Caco-2 (cell line): ENCODE measurements at regions not wholly inside any gene's neighbourhood (a gene's known extent, or its start where the extent isn't known, plus 50 kb on each side); places are given as distances from the start of the nearest gene placed in this dataset.

Experiments
- BruUV-seq: library from RNA; stranded (reverse); fragments of 400-500 nt; replicated peaks from 2 replicates; lab custom pipeline; 2021; lab: Mats Ljungman, UMichigan
- CTCF ChIA-PET: fragments of 300-600 bp; sonication (Branson Sonifier 250); formaldehyde crosslinking; loops from one replicate; lab custom pipeline; 2022; ENCODE audit warnings: antibody characterized with exemption; lab: Charles Lee
- POLR2A ChIA-PET: fragments of 300-600 bp; sonication (Branson Sonifier 250); formaldehyde crosslinking; loops from one replicate; lab custom pipeline; 2022; ENCODE audit warnings: antibody characterized with exemption; lab: Charles Lee
- DNase-seq, 2 experiments: peaks; one replicate each; pipeline versions ENCODE4 v3.0.0 to v3.0.0-alpha.2; 2020 to 2022
- H3K27me3 ChIP-seq: replicated peaks from 2 replicates; pipeline ENCODE4 v1.6.0; 2011; ENCODE audit warnings: low read length; ENCODE audit not compliant: control insufficient read depth, insufficient read depth
- H3K36me3 ChIP-seq: 2 replicates; pipeline ENCODE4 v1.5.1; 2011; ENCODE audit warnings: low read length; ENCODE audit not compliant: control insufficient read depth, insufficient read depth
- H3K4me1 ChIP-seq: fragments of 250-450 bp; sonication (Bioruptor Pico); 2 replicates; pipeline ENCODE4 v1.5.1; 2020; ENCODE audit warnings: mild to moderate bottlenecking
- H3K4me3 ChIP-seq: 2 replicates; pipeline ENCODE4 v1.5.1; 2011; ENCODE audit warnings: low read depth, mild to moderate bottlenecking, control low read depth, low read length
- H3K9me3 ChIP-seq: fragments of 250-450 bp; sonication (Bioruptor Pico); 2 replicates; pipeline ENCODE4 v1.5.1; 2020; ENCODE audit warnings: mild to moderate bottlenecking, moderate library complexity
- H3K27ac Mint-ChIP-seq: one replicate; pipeline ENCODE4 v1.8.0; 2022; ENCODE audit warnings: mixed read lengths; ENCODE audit not compliant: unreplicated experiment
- H3K27me3 Mint-ChIP-seq: one replicate; pipeline ENCODE4 v1.8.0; 2022; ENCODE audit warnings: mixed read lengths; ENCODE audit not compliant: insufficient read depth, unreplicated experiment
- H3K36me3 Mint-ChIP-seq: one replicate; pipeline ENCODE4 v1.8.0; 2022; ENCODE audit warnings: mild to moderate bottlenecking, mixed read lengths; ENCODE audit not compliant: insufficient read depth, unreplicated experiment
- H3K4me1 Mint-ChIP-seq: one replicate; pipeline ENCODE4 v1.8.0; 2022; ENCODE audit warnings: low read depth, mixed read lengths; ENCODE audit not compliant: unreplicated experiment
- H3K4me3 Mint-ChIP-seq: one replicate; pipeline ENCODE4 v1.8.0; 2022; ENCODE audit warnings: mild to moderate bottlenecking, moderate library complexity, mixed read lengths; ENCODE audit not compliant: unreplicated experiment
- H3K9me3 Mint-ChIP-seq: one replicate; pipeline ENCODE4 v1.8.0; 2022; ENCODE audit warnings: mixed read lengths; ENCODE audit not compliant: unreplicated experiment
- CTCF ChIP-seq, 2 experiments: fragments of 200-600 bp in 1 of 2; IDR thresholded peaks; 1 replicate in 1 of 2; 2 replicates in 1 of 2; pipeline versions ENCODE4 v1.5.1 to v1.8.0; 2011 to 2022; ENCODE audit warnings: antibody characterized with exemption in 1 of 2, control low read depth in 1 of 2, inconsistent platforms in 1 of 2, low read depth in 1 of 2, low read length in 1 of 2, mild to moderate bottlenecking in 1 of 2, moderate library complexity in 1 of 2; ENCODE audit not compliant: insufficient read depth in 1 of 2, severe bottlenecking in 1 of 2, unreplicated experiment in 1 of 2
- intact Hi-C: fragments of 100-400 bp; cut with micrococcal nuclease; formaldehyde crosslinking; loops from one replicate; pipeline ENCODE4 v1.10.0; 2022; ENCODE audit not compliant: unreplicated experiment

- H3K4me1 Mint-ChIP-seq, result no peaks in the 10 kb centered on the region
- peaks cover 2% of the 10 kb centered on the region for H3K27me3 Mint-ChIP-seq
- Histone ChIP-seq H3K4me1 (no peaks in the 10 kb centered on the region), H3K9me3 (no peaks in the 10 kb centered on the region), H3K4me3 (no peak overlapping the region), H3K36me3 (no peaks in the 10 kb centered on the region), H3K27me3 (no peaks in the 10 kb centered on the region)
- no peaks in the 10 kb centered on the region for H3K36me3 Mint-ChIP-seq
- ChIA-PET CTCF (no interaction called here), POLR2A (no interaction called here)
- no peak for DNase-seq
- no peak overlapping the region for H3K4me3 Mint-ChIP-seq
- intact Hi-C loops, result no loop called here
- H3K9me3 Mint-ChIP-seq, result no peaks in the 10 kb centered on the region
- no TSS peak for BruUV-seq
- H3K27ac Mint-ChIP-seq, result no peak overlapping the region
- TF ChIP-seq CTCF (IDR thresholded peaks at IDR 0.05; ENCODE audit: insufficient read depth in 1 of 2, low read depth in 1 of 2, low read length in 1 of 2, severe bottlenecking in 1 of 2, unreplicated experiment in 1 of 2), result no peak
These were observed 244.8 kb downstream of the TLE3 start for GRCh38 chr15:69852916-69853315.

GRCh38 chr15:69853544-69853951, 244.2 kb downstream of the TLE3 start:
- intact Hi-C loops, result no loop called here
- Histone ChIP-seq H3K4me3 (no peak overlapping the region), H3K36me3 (no peaks in the 10 kb centered on the region), H3K27me3 (no peaks in the 10 kb centered on the region), H3K4me1 (no peaks in the 10 kb centered on the region), H3K9me3 (no peaks in the 10 kb centered on the region)
- peak in 1 of 2 experiments; percentile 8 for DNase-seq
- Mint-ChIP-seq H3K27me3 (peaks cover 2% of the 10 kb centered on the region), H3K27ac (no peak overlapping the region), H3K4me1 (no peaks in the 10 kb centered on the region), H3K4me3 (no peak overlapping the region), H3K36me3 (no peaks in the 10 kb centered on the region), H3K9me3 (no peaks in the 10 kb centered on the region)
- CTCF ChIA-PET, result no interaction called here
- no TSS peak for BruUV-seq
- POLR2A ChIA-PET, result no interaction called here
- no peak for TF ChIP-seq CTCF (IDR thresholded peaks at IDR 0.05; ENCODE audit: insufficient read depth in 1 of 2, low read depth in 1 of 2, low read length in 1 of 2, severe bottlenecking in 1 of 2, unreplicated experiment in 1 of 2)

DNA sequence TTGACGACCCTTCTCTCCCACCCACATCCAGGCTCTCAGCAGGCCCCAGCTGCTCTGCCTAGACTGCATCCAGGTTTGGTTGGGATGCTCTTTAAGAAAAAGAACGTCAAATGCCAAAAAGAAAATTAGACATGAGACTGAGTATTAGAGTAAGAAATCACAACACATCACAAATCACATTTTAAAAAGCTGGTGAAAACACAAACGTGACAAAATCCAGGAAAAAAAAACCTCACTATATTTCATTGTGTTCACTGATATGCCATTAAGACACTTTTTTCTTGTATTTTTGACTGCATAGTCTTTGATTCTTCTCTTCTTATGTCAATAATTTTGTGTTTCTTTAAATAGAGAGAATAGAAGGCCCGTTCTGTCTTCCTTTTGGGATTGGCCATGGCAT, 243.7 kb downstream of the TLE3 start:
- no peak for TF ChIP-seq CTCF (IDR thresholded peaks at IDR 0.05; ENCODE audit: insufficient read depth in 1 of 2, low read depth in 1 of 2, low read length in 1 of 2, severe bottlenecking in 1 of 2, unreplicated experiment in 1 of 2)
- Histone ChIP-seq H3K9me3 (no peaks in the 10 kb centered on the region), H3K36me3 (no peaks in the 10 kb centered on the region), H3K27me3 (no peaks in the 10 kb centered on the region), H3K4me1 (no peaks in the 10 kb centered on the region), H3K4me3 (no peak overlapping the region)
- CTCF ChIA-PET, result no interaction called here
- Mint-ChIP-seq H3K27me3 (no peaks in the 10 kb centered on the region), H3K27ac (no peak overlapping the region), H3K9me3 (no peaks in the 10 kb centered on the region), H3K4me1 (no peaks in the 10 kb centered on the region), H3K4me3 (no peak overlapping the region), H3K36me3 (no peaks in the 10 kb centered on the region)
- no peak for DNase-seq
- intact Hi-C loops, result no loop called here
- POLR2A ChIA-PET, result no interaction called here
- no TSS peak for BruUV-seq
